Adrenal gland (tissue), 9 donors: ENCODE measurements at regions not wholly inside any gene's neighbourhood (a gene's known extent, or its start where the extent isn't known, plus 50 kb on each side); places are given as distances from the start of the nearest gene placed in this dataset.

Experiments used
- DNase-seq, 7 donors: peaks; one replicate each; pipeline ENCODE4 v3.0.0-alpha.2; 2019 to 2020
- H3K27ac ChIP-seq, 5 donors: fragments of 200-600 bp; sonication (generic) in 4 of 5; 1 replicate in 3 of 5; 2 replicates in 2 of 5; pipeline versions ENCODE4 v1.5.1 to v1.8.0; 2016 to 2020; ENCODE audit warnings: mild to moderate bottlenecking in 1 of 5
- H3K27me3 ChIP-seq: fragments of 200-600 bp; 2 replicates; pipeline ENCODE4 v1.8.0; 2021
- H3K36me3 ChIP-seq, 2 donors: fragments of 200-600 bp; replicated peaks in 1 of 2; 1 replicate in 1 of 2; 2 replicates in 1 of 2; pipeline versions ENCODE4 v1.5.1 to v1.8.0; 2018 to 2022
- H3K4me1 ChIP-seq, 2 donors: fragments of 200-600 bp; replicated peaks in 1 of 2; 1 replicate in 1 of 2; 2 replicates in 1 of 2; pipeline versions ENCODE4 v1.5.1 to v1.8.0; 2018 to 2021
- H3K4me3 ChIP-seq, 4 donors: fragments of 200-600 bp; sonication (generic) in 3 of 4; one replicate each; pipeline ENCODE4 v1.5.1; 2016 to 2018
- H3K9me3 ChIP-seq, 3 donors: fragments of 200-600 bp; sonication (generic) in 1 of 3; replicated peaks in 1 of 3; 1 replicate in 2 of 3; 2 replicates in 1 of 3; pipeline versions ENCODE4 v1.5.1 to v1.8.0; 2016 to 2021
- CTCF ChIP-seq, 6 experiments: fragments of 450-650 bp in 4 of 6; fragments of 200-600 bp in 2 of 6; sonication (generic) in 1 of 6; IDR thresholded peaks; 1 replicate in 5 of 6; 2 replicates in 1 of 6; pipeline versions ENCODE4 v1.5.1 to v1.8.0; 2016 to 2021; ENCODE audit warnings: antibody characterized with exemption in 6 of 6, mild to moderate bottlenecking in 2 of 6, moderate library complexity in 1 of 6
- POLR2A ChIP-seq, 2 donors: fragments of 450-650 bp; IDR thresholded peaks; one replicate each; pipeline ENCODE4 v1.6.1; 2017; ENCODE audit warnings: antibody characterized with exemption in 2 of 2, mild to moderate bottlenecking in 2 of 2, moderate library complexity in 1 of 2
- WGBS, 4 donors: extraction: QIAGEN DNeasy Blood & Tissue Kit in 2 of 4; methylation state at CpG; one replicate each; pipeline versions ENCODE4 v1.1.5 to v1.1.7; 2013 to 2017; 5-methylcytosine and 5-hydroxymethylcytosine counted together
- intact Hi-C, 2 donors: fragments of 100-400 bp; cut with DNase I; formaldehyde crosslinking; loops; one replicate each; pipeline versions ENCODE4 v1.14.1 to v1.15.0; 2022 to 2023
- donor health status: healthy with polysubstance abuse.
- donor health status: Bipolar disorder and iron deficiency.
- donor health status: DM: yes; HTN: yes; CAD: no.
- donor health status: DM: no; HTN: no; CAD: no.
- donor health status: DM: no; HTN: no; CAD: no.

- no peaks in the 10 kb centered on the region for H3K4me1 ChIP-seq
- intact Hi-C loops = no loop called here
- H3K4me3 ChIP-seq = no peak overlapping the region
- H3K27ac ChIP-seq = no peak overlapping the region
- DNase-seq = no peak
- no peaks in the 10 kb centered on the region for H3K9me3 ChIP-seq
- no peaks in the 10 kb centered on the region for H3K36me3 ChIP-seq
- H3K27me3 ChIP-seq = no peaks in the 10 kb centered on the region
- 79 to 89% (median 85%) methylated on average over 13 of the region's 13 CpGs for WGBS, 4 donors
- TF ChIP-seq CTCF (IDR thresholded peaks at IDR 0.05) (no peak), POLR2A (IDR thresholded peaks at IDR 0.05) (no peak)
These were observed 201.7 kb upstream of the NSMCE3 start for GRCh38 chr15:29471306-29471705.

GRCh38 chr15:29470794-29471193, 201.2 kb upstream of the NSMCE3 start:
- no peaks in the 10 kb centered on the region for H3K36me3 ChIP-seq
- no peak overlapping the region for H3K27ac ChIP-seq
- no peak for TF ChIP-seq POLR2A (IDR thresholded peaks at IDR 0.05)
- TF ChIP-seq CTCF (IDR thresholded peaks at IDR 0.05) = no peak
- no peaks in the 10 kb centered on the region for H3K27me3 ChIP-seq
- no peak for DNase-seq
- intact Hi-C loops = no loop called here
- WGBS, 4 donors = 38 to 71% (median 49%) methylated on average over 3 of the region's 3 CpGs
- no peak overlapping the region for H3K4me3 ChIP-seq
- no peaks in the 10 kb centered on the region for H3K9me3 ChIP-seq
- no peaks in the 10 kb centered on the region for H3K4me1 ChIP-seq

- TF ChIP-seq POLR2A (IDR thresholded peaks at IDR 0.05) (no peak), CTCF (IDR thresholded peaks at IDR 0.05) (no peak)
- no peaks in the 10 kb centered on the region for H3K9me3 ChIP-seq
- DNase-seq = no peak
- H3K27me3 ChIP-seq = no peaks in the 10 kb centered on the region
- no peaks in the 10 kb centered on the region for H3K4me1 ChIP-seq
- WGBS, 4 donors = 63 to 83% (median 65%) methylated on average over 13 to 14 of the region's 14 CpGs
- no peaks in the 10 kb centered on the region for H3K36me3 ChIP-seq
- no peak overlapping the region for H3K4me3 ChIP-seq
- H3K27ac ChIP-seq = no peak overlapping the region
- intact Hi-C loops = no loop called here
These were observed 200.7 kb upstream of the NSMCE3 start for GRCh38 chr15:29470311-29470710.

GRCh38 chr15:29468899-29469298, 199.3 kb upstream of the NSMCE3 start:
- TF ChIP-seq CTCF (IDR thresholded peaks at IDR 0.05) (no peak), POLR2A (IDR thresholded peaks at IDR 0.05) (no peak)
- no peak for DNase-seq
- no peaks in the 10 kb centered on the region for H3K4me1 ChIP-seq
- no peak overlapping the region for H3K27ac ChIP-seq
- 76 to 86% (median 81%) methylated on average over 10 of the region's 10 CpGs for WGBS, 4 donors
- no peaks in the 10 kb centered on the region for H3K36me3 ChIP-seq
- intact Hi-C loops = no loop called here
- H3K27me3 ChIP-seq = no peaks in the 10 kb centered on the region
- no peak overlapping the region for H3K4me3 ChIP-seq
- no peaks in the 10 kb centered on the region for H3K9me3 ChIP-seq
